GF-D8 (cell line): ENCODE measurements at regions not wholly inside any gene's neighbourhood (a gene's known extent, or its start where the extent isn't known, plus 50 kb on each side); places are given as distances from the start of the nearest gene placed in this dataset.

Source experiments
- DNase-seq: peaks from one replicate; lab custom pipeline; 2025; lab: John Stamatoyannopoulos, UW

DNA sequence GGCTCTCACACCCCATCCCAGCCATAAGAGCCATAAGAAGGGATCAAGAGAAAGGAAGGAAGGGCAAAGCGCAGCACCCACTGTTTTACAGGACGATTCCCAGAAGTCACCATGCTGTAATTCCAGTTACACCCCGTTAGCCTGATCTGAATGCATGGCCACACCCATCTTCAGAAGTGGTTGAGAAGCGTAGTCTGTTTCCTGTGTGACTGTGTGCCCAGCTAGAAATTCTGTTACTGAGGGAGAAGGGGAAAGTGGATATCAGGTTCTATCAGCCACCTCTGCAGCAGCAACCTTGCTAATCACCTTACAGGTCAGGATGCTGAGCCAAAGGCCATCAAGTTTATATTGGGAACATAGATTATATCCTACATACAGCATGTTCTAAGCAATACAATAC is 260.0 kb downstream of the ABHD5 start:
- DNase-seq = no peak

DNA sequence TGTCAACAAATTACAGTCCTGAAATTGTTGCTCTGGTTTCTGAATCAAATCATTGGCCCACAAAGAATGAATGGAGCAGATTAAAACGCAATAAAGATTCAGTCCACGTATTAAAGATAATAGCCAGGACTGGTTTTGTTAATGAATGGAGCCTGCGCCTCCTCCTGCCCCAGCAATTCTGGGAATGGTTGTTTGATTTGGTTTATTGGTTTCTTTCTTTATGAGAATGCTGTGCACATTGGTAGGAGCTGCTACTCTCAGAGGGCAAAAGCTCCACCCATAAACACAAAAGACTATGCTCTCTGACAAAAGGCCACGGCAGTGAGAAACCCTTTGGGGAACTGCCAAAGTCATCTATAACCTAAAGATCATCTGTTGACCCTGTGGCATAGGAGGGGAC is 261.1 kb downstream of the ABHD5 start:
- DNase-seq = no peak

GRCh38 chr3:43953380-43953779 is 262.6 kb downstream of the ABHD5 start:
- DNase-seq = no peak

DNA sequence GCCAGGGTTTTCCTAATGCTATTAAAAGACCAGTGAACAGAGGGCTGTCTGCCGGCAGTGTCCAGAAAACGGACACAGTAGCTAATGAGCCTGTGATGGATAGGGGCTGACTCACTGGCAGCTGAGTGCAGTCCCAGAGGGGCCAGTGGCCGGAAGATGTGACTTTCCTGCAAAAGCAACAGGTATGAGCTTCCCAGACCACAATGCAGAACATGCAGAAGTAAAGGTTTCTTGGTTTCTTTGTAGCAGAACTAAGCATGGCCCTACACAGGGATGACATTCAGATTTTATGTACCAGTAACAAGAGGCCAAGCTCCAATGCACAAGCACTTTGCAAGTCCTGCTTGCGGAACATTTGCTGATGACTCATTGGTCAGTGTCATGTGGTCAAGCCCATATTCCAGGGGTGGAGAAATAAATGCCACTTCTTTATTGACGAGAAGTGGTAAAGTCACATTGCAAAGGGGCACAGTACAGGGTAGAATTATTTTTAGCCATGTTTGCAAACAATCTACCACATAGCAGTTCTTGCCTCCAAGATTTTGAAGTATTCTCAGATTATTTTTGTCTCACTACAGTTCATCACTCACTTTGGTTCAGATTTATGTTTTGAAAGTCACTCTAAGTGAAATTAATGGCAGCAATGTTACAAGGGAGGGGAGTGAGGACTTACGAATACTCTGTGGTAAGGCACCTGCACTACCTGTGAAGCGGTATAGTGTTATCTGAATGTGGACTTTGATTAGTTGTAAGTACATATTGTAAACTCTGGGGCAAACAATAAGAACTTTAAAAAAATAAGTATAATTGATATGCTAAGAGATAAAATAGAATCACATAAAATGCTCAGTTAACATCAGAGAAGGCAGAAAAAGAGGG is 263.3 kb downstream of the ABHD5 start:
- no peak for DNase-seq

DNA sequence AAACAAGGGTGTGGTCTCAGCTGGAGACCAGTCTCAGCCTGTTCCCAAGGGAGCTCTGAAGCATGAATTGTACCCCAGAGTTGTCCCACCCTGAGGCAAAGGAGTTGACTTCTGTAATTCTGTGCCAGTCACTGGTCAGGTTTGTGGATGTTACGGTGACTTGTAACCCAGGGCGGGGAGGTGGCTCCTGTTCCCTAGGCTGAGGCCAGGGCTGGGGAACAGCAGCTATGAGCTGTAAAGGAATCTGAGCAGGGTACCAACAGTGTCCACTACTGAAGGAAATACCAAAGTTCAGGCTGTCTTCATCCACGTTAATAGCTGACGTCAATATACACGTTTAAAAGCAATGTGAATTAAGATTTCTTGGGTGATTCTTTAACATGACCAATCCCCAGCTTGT is 266.2 kb downstream of the ABHD5 start:
- no peak for DNase-seq

GRCh38 chr3:43957553-43957952 is 266.8 kb downstream of the ABHD5 start:
- DNase-seq = no peak

DNA sequence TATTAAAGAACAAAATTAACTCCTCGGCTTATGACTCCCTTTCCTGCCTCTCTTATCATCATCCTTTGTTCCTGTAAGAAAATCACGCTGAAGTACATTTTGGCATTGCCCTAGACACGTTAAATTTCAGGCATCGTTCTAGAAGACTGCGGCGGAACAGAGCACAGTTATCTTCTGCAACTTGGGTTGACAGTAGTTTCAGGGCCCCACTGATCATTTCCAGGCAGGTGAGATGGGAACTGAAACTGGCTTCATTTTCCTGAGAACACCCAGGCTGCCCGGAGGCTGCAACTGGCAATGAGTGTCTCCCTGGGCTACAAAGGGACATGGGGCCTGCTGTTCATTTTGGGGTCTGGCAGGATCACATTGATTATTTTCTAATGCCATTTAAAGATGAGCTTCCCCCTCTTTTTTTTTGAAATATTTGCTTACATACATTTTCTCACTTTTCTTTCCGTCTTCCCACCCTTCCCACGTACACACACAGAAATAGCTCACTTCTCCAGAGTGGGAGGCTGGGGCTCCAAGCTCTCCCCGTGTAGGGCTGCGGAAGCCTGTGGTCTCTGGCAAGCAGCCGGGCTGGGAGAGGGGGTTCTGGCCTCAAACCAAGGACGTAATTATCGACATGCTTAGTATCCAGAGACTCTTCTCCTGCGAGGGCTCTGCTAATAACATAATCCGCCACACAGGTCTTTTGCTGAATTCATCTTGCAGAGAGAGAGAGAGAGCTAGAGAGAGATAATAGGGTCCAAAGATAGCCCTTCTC is 267.4 kb downstream of the ABHD5 start:
- DNase-seq = no peak

GRCh38 chr3:43958973-43959372 is 268.2 kb downstream of the ABHD5 start:
- DNase-seq = no peak

GRCh38 chr3:43959498-43960447 is 269.0 kb downstream of the ABHD5 start:
- DNase-seq = no peak

- DNase-seq = no peak
These were observed 269.7 kb downstream of the ABHD5 start for GRCh38 chr3:43960448-43960840.

DNA sequence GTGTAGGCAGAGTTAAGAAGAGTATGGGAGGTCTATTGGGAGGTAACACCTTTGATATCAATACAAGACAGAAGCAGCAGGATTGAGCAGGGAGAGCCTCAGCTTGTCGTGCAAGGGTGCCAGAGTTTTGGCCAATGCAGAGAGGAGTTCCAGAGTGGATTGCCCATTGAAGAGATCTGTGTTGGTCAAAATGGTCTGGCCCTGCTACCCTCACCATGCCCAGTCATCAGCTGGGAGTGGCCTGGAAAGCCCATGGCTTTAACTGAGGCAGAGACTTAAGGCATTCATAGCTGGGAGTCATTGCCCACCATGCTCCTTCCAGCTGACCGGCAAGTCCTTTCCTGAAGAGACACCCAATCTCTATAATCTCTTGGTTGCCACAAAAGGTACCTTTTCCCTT is 271.3 kb downstream of the ABHD5 start:
- no peak for DNase-seq

- DNase-seq = no peak
These were observed 272.5 kb downstream of the ABHD5 start for GRCh38 chr3:43963208-43963607.

DNA sequence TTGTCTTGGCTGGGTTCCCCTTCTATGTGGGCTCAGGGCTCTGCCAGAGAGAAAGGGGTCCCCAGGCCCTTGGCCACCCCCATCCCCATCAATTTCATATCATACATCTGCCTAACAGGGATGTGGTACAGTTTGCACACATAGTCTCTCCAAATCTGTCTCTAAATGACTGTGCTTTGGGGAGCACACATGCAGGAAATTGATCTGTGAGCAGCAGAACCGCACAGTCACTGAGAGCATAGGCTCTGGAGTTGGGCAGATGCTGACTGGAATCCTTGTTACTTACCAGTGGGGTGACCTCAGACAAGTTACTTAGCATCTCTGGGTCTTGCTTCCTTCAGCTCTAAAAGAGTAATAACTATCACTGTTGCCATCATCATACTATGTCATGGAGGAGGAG is 273.9 kb downstream of the ABHD5 start:
- no peak for DNase-seq

GRCh38 chr3:43965656-43966055 is 274.9 kb downstream of the ABHD5 start:
- DNase-seq = no peak

DNA sequence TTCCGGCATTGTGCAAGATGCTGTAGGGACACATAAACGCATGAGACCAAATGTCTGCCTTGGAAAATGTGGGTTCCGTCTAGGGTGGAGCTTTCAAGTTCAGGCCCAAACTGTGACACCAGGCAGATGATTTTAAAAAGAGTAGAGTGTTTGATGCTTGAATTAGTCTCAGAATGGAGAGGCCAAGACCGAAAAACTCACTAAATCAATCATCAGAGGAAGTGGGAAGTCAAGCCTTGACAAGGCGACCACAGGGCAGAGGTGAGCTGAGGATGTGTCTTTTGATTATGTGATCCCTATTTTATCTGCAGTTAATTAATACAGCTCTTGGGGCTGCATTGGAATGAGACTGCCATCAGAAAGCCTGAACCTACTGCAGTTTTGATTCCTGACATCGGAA is 275.4 kb downstream of the ABHD5 start:
- DNase-seq = no peak

- no peak for DNase-seq
These were observed 275.2 kb upstream of the TOPAZ1 start for GRCh38 chr3:43966530-43966929.

- DNase-seq = no peak
These were observed 273.2 kb upstream of the TOPAZ1 start for GRCh38 chr3:43968465-43968864.

- no peak for DNase-seq
These were observed 271.7 kb upstream of the TOPAZ1 start for GRCh38 chr3:43969944-43970343.

DNA sequence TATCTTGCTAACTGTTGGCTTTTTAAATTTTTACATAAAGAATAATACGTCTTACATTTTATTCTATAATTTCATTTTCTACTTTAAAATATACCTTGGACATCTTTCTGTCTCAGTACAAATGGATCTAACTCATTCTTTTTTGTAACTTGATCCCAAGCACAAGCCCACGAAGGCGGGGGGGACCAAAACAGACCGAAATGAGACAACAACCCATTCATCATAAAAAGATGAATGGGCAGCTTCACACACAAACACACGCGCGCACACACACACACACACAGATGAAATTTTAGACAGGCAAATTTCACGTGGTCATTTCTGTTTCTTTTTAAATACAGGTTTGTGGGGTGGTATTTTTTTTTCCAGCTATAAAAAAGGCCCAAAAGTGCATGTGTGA is 271.3 kb upstream of the TOPAZ1 start:
- no peak for DNase-seq

GRCh38 chr3:43970920-43971319 is 270.8 kb upstream of the TOPAZ1 start:
- DNase-seq = no peak

- DNase-seq = no peak
These were observed 270.2 kb upstream of the TOPAZ1 start for GRCh38 chr3:43971486-43971885.

- no peak for DNase-seq
These were observed 263.0 kb upstream of the TOPAZ1 start for GRCh38 chr3:43978708-43979107.
